ENCODE measurements at regions not wholly inside any gene's neighbourhood (a gene's known extent, or its start where the extent isn't known, plus 50 kb on each side); places are given as distances from the start of the nearest gene placed in this dataset.

DNA sequence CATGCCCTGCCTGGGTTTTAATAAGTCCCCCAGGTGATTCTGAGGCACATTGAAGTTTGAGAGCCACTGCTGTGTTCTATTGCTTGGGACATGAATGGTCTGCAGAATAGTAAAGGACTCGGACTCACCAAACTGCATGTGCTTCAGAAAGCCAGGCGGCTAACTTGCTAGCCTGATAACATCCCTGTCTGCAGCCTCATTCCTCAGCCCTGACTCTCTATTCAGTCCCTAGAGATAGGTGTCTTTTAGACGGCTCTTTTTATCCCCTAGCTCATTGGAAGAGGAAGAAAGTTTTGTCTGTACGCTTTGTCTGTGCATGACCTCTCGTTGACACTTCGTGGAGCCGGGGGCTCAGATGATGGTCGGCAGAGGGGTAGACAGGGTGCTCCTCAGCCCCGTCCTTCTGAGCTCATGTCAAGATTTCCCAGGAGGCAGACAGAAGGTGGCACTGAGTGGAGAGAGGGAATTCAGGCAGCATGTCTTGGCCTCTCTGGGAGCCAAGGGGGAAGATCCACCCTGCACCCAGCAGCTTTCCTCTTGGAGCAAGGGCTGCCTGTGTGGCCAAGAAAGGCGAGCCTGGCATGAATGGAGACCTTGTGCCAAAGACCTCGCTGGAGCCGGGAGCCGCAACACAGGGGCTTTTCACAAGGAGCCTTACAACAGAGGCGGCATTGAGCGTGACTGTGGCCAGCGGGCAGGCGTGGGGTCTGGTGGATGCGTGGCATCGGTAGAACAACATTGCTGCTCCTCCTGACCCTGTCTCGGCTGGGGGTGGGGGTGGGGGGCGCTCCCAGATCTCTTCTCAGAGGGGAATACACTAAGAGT is 51.1 kb upstream of the PODXL start:
- DNase-seq (ENCODE audit: low spot score), result no peak

DNA sequence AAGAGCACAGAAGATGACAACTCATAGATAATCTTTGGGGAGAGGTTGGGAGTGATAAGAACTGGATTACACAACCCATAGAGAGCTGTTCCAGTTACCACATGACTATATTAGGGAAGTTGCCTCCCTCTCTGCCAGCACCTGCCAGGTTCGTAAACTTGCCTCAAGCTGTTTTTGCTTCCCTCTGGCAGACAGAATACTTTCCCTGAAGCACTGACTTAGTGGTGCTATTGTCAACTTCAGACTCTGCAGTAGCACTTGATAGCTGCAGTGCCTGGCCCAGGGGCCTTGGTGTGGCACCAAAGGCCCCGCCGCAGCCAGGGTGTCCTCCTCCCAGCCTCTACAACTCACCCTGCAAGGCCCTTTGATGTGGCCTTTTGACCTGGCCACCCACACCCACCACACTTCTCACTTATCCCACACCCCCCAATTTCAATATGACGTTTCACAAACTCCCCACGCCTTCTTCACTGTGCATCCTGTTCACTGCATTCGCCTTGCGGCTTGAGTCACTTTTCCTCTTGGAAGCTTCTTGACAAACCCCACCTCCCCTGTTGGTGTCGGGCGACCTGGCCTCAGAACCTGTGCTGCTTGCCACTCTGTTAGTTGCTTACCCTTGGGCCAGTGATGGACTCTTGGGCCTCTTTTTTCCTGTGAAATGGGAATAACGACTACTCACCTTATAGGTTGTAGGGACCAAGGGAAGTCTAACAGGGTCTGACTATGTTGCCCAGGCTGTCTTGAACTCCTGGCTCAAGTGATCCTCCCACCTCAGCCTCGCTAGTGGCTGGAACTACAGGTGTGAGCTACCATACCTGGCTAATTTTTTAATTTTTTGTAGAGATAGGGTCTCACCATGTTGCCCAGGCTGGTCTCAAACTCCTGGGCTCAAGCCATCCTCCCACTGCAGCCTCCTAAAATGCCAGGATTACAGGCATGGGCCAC is 50.2 kb upstream of the PODXL start:
- DNase-seq (ENCODE audit: low spot score), result no peak

Measured in CD4-positive, alpha-beta T cell treated with Interleukin-2 at 100 ng/mL for 4 hours (primary cell).